Keratinocyte (primary cell): ENCODE measurements at regions not wholly inside any gene's neighbourhood (a gene's known extent, or its start where the extent isn't known, plus 50 kb on each side); places are given as distances from the start of the nearest gene placed in this dataset.
"Not testable (repeated sequence)": the region's sequence is repeated elsewhere in the genome, so short reads cannot be mapped to it uniquely, and the experiment has no call there.

Experiments used
- DNase-seq: peaks from one replicate; pipeline ENCODE4 v3.0.0-alpha.2; 2011; ENCODE audit warnings: low read depth, missing footprints, low spot score
- FAIRE-seq: peaks from 2 replicates; lab custom pipeline; 2011; peaks lifted over from hg19 to GRCh38; lab: Jason Lieb, UNC
- H2AFZ ChIP-seq: 2 replicates; pipeline ENCODE4 v1.6.0; 2012; ENCODE audit warnings: low read length, control low read depth, inconsistent platforms; ENCODE audit not compliant: control insufficient read depth
- H3K27ac ChIP-seq: 2 replicates; pipeline ENCODE4 v1.5.1; 2011; ENCODE audit warnings: low read length; ENCODE audit not compliant: control insufficient read depth, insufficient read depth
- H3K27me3 ChIP-seq: 3 replicates; pipeline ENCODE4 v1.6.0; 2011; ENCODE audit warnings: low read length; ENCODE audit not compliant: control insufficient read depth, insufficient read depth; ENCODE audit errors: extremely low read depth
- H3K36me3 ChIP-seq, 2 experiments: 2 replicates in 1 of 2; 3 replicates in 1 of 2; pipeline ENCODE4 v1.5.1; 2011; ENCODE audit warnings: low read length in 2 of 2, mild to moderate bottlenecking in 1 of 2; ENCODE audit not compliant: control insufficient read depth in 2 of 2, insufficient read depth in 2 of 2; ENCODE audit errors: extremely low read depth in 1 of 2
- H3K4me1 ChIP-seq: 3 replicates; pipeline ENCODE4 v1.5.1; 2011; ENCODE audit warnings: low read length; ENCODE audit not compliant: control insufficient read depth, insufficient read depth; ENCODE audit errors: extremely low read depth
- H3K4me2 ChIP-seq: 3 replicates; pipeline ENCODE4 v1.6.0; 2011; ENCODE audit warnings: low read depth, low read length; ENCODE audit not compliant: control insufficient read depth, insufficient read depth; ENCODE audit errors: extremely low read depth
- H3K4me3 ChIP-seq, 3 experiments: fragments of 200-600 bp in 1 of 3; sonication (generic) in 1 of 3; 2 replicates in 2 of 3; 3 replicates in 1 of 3; pipeline ENCODE4 v1.5.1; 2011 to 2016; ENCODE audit warnings: low read length in 3 of 3, mild to moderate bottlenecking in 3 of 3, control low read depth in 2 of 3, inconsistent platforms in 1 of 3, low read depth in 1 of 3, mixed read lengths in 1 of 3, mixed run types in 1 of 3, moderate library complexity in 1 of 3; ENCODE audit not compliant: control insufficient read depth in 2 of 3, insufficient read depth in 2 of 3; ENCODE audit errors: extremely low read depth in 1 of 3
- H3K79me2 ChIP-seq: 2 replicates; pipeline ENCODE4 v1.6.0; 2012; ENCODE audit warnings: low read length; ENCODE audit not compliant: control insufficient read depth, insufficient read depth
- H3K9ac ChIP-seq: 3 replicates; pipeline ENCODE4 v1.6.0; 2011; ENCODE audit warnings: low read length; ENCODE audit not compliant: control insufficient read depth, insufficient read depth; ENCODE audit errors: extremely low read depth
- H3K9me1 ChIP-seq: 3 replicates; pipeline ENCODE4 v1.6.0; 2011; ENCODE audit warnings: low read length; ENCODE audit not compliant: control insufficient read depth, insufficient read depth; ENCODE audit errors: extremely low read depth
- H3K9me3 ChIP-seq: 2 replicates; pipeline ENCODE4 v1.5.1; 2012; ENCODE audit warnings: low read depth, low read length; ENCODE audit not compliant: control insufficient read depth
- H4K20me1 ChIP-seq: 3 replicates; pipeline ENCODE4 v1.6.0; 2011; ENCODE audit warnings: low read length; ENCODE audit not compliant: control insufficient read depth, insufficient read depth; ENCODE audit errors: extremely low read depth
- CTCF ChIP-seq, 3 experiments: IDR thresholded peaks in 1 of 3; conservative IDR thresholded peaks in 1 of 3; optimal IDR thresholded peaks in 1 of 3; 2 replicates in 2 of 3; 3 replicates in 1 of 3; pipeline versions ENCODE3 to v1.5.1; 2011; ENCODE audit warnings: low read length in 3 of 3, mild to moderate bottlenecking in 3 of 3, moderate library complexity in 2 of 3, control low read depth in 1 of 3, inconsistent platforms in 1 of 3; ENCODE audit not compliant: insufficient read depth in 2 of 3; ENCODE audit errors: extremely low read depth in 1 of 3
- EZH2 ChIP-seq: IDR thresholded peaks from one replicate; pipeline ENCODE4 v1.6.1; 2012; ENCODE audit warnings: inconsistent platforms, mild to moderate bottlenecking, low read length, moderate library complexity
- dilution Hi-C: fragments of 300-500 bp; cut with MboI; formaldehyde crosslinking; loops from one replicate; pipeline ENCODE4 v1.7.0; 2020; ENCODE audit warnings: low sequenced_read_pairs; ENCODE audit not compliant: extremely low pct_ligation_motif_present

GRCh38 chr2:133643863-133644262 is 75.6 kb upstream of the NCKAP5 start:
- TF ChIP-seq CTCF (optimal IDR thresholded peaks at IDR 0.05 in 1 of 3, IDR thresholded peaks at IDR 0.05 in 1 of 3, conservative IDR thresholded peaks at IDR 0.05 in 1 of 3; ENCODE audit: extremely low read depth in 1 of 3, insufficient read depth in 2 of 3, low read length in 3 of 3) (no peak), EZH2 (no peak)
- no peaks in the 10 kb centered on the region for H3K36me3 ChIP-seq
- no peak overlapping the region for H3K9ac ChIP-seq
- no peaks in the 10 kb centered on the region for H4K20me1 ChIP-seq
- H3K27me3 ChIP-seq: no peaks in the 10 kb centered on the region
- FAIRE-seq: no peak
- no peak overlapping the region for H2AFZ ChIP-seq
- H3K4me3 ChIP-seq: no peak overlapping the region
- DNase-seq: no peak
- H3K4me2 ChIP-seq: no peak overlapping the region
- dilution Hi-C loops: no loop called here
- no peak overlapping the region for H3K27ac ChIP-seq
- H3K9me3 ChIP-seq: no peaks in the 10 kb centered on the region
- peaks cover 28% of the 10 kb centered on the region for H3K4me1 ChIP-seq
- H3K9me1 ChIP-seq: no peaks in the 10 kb centered on the region
- peaks cover 20% of the 10 kb centered on the region for H3K79me2 ChIP-seq

GRCh38 chr2:133644846-133645245 is 76.6 kb upstream of the NCKAP5 start:
- no peaks in the 10 kb centered on the region for H3K9me1 ChIP-seq
- H3K4me2 ChIP-seq: no peak overlapping the region
- no peak for TF ChIP-seq CTCF (optimal IDR thresholded peaks at IDR 0.05 in 1 of 3, IDR thresholded peaks at IDR 0.05 in 1 of 3, conservative IDR thresholded peaks at IDR 0.05 in 1 of 3; ENCODE audit: extremely low read depth in 1 of 3, insufficient read depth in 2 of 3, low read length in 3 of 3)
- no peak for TF ChIP-seq EZH2
- no peaks in the 10 kb centered on the region for H4K20me1 ChIP-seq
- H3K4me1 ChIP-seq: peaks cover 24% of the 10 kb centered on the region
- peaks cover 11% of the 10 kb centered on the region for H3K79me2 ChIP-seq
- FAIRE-seq (no peak), DNase-seq (no peak)
- H3K9me3 ChIP-seq: no peaks in the 10 kb centered on the region
- no peaks in the 10 kb centered on the region for H3K27me3 ChIP-seq
- H2AFZ ChIP-seq: no peak overlapping the region
- no peaks in the 10 kb centered on the region for H3K36me3 ChIP-seq
- no peak overlapping the region for H3K9ac ChIP-seq
- dilution Hi-C loops: no loop called here
- H3K27ac ChIP-seq: no peak overlapping the region
- no peak overlapping the region for H3K4me3 ChIP-seq

- H4K20me1 ChIP-seq, H3K4me2 ChIP-seq, H3K27me3 ChIP-seq, H2AFZ ChIP-seq, H3K9me1 ChIP-seq, H3K9me3 ChIP-seq, dilution Hi-C loops, FAIRE-seq, H3K4me3 ChIP-seq, H3K9ac ChIP-seq, H3K79me2 ChIP-seq, H3K36me3 ChIP-seq, DNase-seq, H3K27ac ChIP-seq: not testable (repeated sequence)
- H3K4me1 ChIP-seq: peaks cover 14% of the 10 kb centered on the region
Measured at GRCh38 chr2:133647386-133647785, 79.1 kb upstream of the NCKAP5 start.
